Stimulated activated CD4-positive, alpha-beta T cell treated with anti-CD3 and anti-CD28 coated beads, Interleukin-4, amount 100 ng/mL, for 4 hours (primary cell): ENCODE measurements at regions not wholly inside any gene's neighbourhood (a gene's known extent, or its start where the extent isn't known, plus 50 kb on each side); places are given as distances from the start of the nearest gene placed in this dataset.

Source experiments
- DNase-seq, 2 experiments: peaks; one replicate each; pipeline ENCODE4 v3.0.0-alpha.2; 2020

DNA sequence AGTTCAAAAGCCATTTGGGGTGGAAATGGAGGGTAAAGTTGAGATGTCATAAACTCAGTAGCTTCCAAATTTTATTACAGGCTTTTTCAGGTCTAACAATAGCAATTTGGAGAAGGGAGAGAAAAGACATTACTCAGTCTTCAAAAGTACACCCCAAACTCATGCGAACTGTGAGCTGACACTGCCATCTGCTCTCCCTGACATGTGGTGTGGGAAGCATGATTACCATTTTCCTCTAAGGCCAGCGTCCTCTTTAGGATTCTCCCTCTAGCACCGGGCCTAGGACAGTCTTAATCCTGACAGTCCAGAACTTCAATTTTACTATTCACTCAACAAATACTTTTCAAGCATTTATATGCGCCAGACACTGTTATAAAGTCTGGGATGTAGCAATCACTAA is 536.0 kb upstream of the JARID2 start:
- DNase-seq = no peak

DNA sequence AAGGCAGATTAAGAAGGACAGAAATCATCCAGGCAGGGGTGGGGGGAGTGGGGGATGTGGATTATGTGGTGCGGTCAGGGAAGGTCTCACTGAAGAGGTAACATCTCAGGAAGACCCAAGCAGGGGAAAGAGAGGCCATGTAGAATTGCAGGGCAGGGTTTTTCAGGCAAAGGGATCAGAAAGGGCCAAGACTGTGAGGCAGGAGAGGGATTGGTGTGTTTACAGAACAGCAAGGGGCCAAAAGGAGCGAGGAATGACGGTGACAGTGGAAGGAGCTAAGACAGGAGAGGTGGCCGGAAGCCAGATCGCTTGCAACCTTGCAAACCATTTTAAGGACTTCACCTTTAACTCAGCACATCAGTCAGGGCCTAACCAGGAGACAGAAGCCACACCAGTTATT is 535.4 kb upstream of the JARID2 start:
- DNase-seq = no peak

DNA sequence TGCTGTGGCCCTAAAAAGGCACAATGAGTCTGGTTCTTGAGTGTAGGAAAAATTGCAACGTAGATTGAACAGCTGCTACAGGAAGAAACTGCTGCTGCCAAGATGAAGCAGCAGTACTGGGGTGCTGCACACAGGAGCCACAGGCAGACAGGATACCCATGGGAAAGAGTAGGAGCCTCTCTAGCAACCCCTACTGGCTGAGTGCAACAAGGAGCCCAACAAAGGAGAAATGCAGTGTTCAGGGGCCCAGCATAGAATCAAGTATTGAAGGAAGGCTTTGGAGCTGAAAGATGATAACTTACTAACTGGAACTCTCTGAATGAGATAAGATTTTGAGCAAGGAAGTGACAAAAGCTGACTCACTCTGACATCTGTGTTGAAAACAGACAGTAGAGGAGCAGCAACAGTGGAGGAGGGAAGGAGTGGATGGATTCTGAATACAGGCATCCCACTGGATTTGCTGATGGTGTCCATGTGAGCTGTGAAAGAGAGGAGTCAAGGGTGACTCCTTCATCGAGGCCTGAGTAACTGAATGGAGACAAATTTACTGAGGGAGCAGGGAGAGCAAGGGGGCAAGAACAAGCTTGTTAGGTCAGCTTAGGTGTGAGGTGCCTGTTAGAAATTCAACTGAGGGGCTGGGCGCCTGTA is 534.7 kb upstream of the JARID2 start:
- DNase-seq = peak in 1 of 2 experiments; percentile 47

DNA sequence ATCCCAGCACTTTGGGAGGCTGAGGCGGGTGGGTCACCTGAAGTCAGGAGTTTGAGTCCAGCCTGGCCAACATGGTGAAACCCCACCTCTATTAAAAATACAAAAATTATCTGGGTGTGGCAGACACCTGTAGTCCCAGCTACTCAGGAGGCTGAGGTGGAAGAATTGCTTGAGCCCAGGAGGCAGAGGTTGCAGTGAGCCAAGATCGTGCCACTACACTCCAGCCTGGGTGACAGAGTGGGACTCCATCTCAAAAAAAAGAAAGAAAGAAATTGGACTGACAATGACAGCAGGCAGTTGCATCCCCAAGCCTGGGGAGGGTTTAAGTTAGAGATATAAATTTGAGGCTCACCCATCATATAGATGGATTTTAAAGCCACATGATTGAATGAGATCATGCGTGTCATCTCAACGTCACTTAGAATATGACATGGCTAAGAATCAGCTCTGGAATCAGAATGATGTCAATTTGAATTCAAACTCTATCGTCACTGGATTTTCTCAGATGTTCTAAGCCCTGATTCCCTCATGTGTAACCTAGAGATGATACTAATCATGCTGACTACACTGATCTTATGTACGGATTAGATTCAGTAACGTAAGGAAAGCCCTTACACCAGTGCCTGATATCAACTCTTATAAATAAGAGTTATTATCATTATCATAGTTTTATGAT is 534.0 kb upstream of the JARID2 start:
- no peak for DNase-seq

DNA sequence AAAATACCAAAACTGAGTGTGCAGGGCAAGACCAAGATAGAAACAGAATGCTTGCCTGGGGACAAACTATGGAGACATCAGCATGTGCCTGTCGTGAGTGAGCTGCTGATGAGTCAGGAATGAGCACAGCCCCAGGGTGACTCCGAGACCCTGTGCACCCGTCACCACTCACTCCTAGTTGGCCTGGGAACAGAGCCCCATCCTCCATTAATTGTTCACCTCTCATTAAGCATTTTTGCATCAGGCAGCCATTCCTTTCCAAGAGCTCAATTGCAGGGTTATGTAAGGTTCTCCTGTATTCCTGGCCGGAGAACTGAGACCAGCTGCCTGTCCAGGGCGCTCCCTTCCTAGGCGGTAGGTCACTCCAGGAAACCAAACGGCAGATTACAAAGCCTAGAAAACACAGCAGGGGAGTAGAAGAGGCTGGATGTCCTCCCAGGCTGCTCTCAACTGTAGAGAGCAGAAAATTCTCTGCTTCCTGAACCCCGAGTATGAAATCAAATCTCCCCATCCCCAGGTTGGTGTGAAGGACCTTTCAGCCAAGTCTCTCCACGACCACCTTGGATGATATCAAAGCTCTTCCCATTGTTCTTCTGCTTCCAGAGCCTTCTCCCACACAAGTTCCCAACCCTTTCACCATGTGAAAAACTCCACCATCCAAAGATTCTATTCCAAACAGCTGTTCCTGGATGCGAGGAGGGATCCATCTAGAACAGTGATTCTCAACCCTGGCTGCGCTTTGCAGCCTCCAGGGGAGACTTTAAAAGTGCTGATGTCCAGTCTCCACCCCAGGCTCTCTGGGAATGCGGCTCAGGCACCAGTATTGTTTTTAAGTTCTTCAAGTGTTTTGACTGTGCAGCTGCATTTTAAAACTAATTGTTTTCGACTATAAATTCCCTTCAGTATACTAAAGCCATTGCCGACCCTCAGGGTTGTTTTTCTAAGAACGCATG is 532.6 kb upstream of the JARID2 start:
- no peak for DNase-seq

DNA sequence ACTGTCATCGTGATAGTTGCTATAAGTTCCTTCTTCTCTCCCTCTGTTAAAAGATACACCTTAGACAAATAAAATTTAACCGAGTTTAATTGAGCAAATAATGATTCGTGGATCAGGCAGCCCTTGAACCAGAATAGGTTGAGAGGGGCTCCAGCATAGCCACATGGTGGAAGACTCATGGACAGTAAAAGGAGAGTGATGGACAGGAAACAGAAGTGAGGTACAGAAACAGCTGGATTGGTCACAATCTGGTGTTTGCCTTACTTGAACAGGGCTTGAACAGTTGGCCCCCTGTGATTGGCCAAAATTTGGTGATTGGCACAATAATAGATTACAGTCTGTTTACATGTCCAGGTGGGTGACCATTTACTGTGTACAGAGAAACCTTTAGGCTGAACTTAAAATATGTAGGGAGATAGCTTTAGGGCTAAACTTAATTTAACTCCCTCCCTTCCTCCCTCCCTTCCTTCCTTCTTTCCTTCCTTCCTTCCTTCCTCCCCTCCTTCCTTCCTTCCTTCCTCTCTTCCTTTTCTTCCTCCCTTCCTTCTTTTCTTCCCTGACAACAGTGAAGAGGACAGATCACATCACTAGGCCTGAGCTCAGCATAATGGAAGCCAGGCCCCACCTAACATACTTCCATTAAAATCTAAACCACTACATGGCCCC is 531.8 kb upstream of the JARID2 start:
- no peak for DNase-seq

DNA sequence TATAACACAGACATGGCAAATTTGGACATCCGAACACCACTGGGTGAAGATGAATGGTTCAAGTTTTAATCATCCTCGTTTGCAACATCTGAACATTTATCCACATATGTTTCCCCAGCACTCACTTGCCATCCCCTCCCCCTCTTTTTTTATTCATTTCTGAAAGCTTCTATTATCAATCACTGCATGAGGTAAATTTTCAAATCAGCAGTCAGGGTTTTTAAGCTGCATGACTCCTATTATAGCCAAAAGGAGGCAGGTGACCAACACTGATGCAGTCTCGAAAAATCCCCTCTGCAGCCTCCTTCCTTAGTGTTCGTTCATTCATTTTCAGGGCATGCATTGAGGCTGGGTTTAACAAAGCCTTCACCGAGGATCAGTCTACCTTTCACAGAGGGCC is 530.8 kb upstream of the JARID2 start:
- DNase-seq = no peak

DNA sequence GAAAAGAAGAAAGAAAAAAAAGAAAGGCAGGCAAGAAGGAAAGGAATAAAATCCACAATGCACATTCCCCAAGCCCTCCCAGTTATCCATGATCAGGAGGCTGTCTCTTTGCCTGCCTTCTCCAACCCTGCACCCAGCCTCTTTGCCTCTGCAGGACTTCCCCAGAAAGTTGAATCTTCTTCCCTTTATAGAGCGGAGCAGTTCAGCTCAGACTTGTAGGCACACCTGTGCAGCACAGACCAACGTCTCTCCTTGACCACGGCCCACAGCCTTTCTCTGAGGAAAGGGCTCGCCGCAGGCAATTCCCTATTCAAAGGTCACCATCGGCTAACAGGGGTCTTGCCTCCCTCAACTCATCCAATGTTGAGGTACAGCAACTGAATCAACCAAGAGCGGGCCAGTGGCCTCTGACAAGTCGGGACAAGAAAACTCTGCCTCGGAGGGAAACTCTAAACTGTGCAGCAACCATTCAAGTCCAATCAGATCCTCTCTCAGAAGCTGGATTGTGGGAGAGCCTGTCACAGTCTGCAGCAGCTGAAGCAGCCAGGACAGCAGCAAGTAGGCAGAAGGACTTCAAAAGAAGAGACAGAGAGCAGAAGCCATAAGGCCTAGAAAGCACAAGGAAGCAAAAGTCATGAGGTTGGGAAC is 529.2 kb upstream of the JARID2 start:
- no peak for DNase-seq

DNA sequence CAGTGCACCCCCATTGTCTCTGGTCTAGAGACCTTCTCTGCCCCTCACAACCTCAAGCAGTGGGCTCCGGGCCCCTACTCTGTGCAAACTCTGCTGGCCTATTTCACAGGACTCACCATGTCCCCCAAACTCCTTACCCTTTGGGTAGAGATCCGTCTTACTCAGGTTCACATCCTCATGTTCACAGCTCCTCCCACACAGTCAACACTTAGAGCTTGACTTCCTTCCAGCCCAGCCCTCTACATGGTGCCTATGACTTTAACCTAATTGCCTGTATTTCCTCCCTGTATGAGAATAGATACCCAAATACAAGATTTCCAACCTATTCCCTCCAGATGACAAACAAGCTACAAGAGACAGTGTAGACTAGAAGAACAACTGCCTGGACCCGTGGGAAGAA is 528.6 kb upstream of the JARID2 start:
- DNase-seq = peak in 1 of 2 experiments; percentile 32

DNA sequence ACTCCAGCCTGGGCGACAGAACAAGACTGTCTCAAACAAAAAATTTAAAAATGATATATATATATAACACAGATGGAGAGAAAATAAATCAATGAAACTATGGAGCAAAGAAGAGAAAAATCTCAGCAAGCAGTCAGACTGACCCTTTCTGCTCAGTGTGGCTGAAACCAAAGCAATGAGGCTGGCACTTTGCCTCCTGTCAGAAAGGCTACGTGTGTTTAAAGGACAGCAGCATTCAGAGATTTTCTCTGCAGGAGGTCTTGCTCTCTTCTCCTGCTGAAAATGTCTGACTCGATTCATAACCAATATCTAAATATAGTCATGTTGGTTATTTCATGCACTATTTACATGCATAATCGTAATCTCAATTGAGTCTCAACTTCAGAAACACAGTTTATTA is 527.0 kb upstream of the JARID2 start:
- no peak for DNase-seq

DNA sequence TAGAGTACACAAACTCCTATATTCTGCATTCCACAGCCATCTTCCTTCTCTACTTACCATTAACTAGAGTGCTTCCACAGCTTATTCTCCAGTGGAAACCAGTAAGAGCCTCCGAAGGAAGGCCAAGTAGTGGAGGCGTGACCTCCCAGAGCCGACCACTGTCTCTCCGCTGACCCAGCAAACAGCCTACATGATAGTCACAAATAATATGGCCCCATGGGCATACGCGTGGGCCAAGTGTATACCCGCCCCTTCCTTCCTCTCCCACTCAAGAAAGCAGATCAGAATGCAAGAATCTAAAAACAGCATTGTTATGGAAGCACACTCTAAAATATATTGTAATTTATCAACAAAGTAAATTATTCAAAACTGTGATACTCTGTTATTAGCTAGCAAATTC is 526.6 kb upstream of the JARID2 start:
- DNase-seq = no peak

DNA sequence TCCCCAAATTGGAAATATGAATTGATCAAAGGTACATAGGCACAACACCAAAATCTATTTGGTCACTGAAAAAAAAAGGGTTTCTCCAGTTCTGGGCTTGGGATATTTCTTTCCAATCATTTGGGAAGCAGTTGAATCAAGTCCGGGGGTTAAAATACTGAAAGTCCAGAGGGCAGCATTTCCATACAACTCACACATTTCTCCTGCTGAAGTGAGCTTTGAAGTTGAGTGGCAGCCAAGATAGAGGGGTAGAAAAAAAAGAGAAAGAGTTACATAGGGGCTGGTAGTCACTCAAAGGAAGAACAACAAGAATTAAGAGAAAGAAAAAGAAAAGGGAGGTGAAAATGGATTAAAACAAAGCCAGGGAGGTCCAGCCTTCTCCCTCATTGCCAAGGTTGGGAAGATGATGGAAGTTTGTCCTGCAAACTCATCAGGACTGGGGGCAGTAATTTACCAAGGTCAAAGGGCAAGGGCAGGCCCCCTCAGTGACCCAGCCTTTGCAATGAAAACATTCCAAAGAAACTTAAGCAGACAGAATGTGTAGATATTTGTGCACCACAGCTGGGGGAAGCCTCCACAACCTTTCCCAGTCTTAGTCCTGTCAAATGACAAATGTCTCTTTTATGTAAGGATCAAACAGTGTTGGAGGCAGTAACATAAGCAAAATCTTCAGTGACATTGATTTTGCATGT is 525.3 kb upstream of the JARID2 start:
- no peak for DNase-seq

DNA sequence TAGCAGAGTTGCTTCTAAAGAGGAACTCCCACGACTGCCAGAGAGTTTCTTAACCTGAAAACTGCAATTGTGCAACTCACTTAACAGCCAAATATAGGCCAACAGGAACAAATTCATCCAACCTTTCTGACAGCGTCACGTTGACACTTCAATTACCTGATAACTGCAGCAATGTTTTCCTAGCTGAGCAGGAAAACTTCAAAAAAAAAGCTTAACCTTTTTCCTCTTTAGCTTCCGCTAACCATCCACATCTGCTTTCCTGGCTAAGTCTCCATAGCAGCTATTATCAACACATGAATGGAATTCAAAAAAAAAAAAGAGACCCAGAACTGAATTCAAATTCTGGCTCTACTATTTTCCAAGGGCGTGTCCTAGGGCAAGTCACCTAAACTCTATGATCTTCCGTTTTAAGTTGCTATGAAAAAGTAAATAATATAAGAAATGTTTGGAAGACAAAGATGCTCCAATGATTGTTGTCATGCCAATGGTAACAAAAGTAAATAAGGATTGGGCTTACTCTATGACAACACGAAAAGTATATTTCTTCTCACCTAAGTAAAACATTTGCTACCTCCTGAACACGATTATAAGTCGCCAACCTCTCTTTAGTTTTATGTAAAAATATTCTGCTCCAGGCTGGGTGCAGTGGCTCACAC is 524.6 kb upstream of the JARID2 start:
- DNase-seq = no peak

DNA sequence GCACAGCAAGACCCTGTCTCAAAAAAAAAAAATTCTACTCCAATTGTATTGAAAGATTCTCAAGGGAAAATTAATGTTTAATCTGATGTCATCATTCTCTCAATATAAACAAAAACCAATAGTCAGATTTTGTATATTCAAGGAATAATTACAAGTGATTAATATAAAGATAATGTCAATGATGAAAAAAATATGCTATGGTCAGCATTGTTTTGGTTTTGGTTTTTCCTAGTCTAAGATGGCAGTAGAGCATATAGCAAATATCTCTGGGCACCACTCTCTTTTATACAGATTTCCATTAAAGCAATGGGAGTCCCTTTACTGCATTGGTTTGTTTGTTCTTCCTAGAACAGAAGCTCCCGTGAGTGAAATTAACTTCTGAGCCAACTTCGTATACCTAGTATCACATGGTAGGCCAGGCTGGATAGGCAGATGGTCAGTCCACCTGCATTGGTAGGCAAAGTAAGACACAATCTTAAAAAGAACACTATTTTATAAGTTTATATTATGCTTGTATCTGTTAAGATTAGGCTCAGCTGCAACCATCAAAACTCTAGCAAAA is 523.8 kb upstream of the JARID2 start:
- DNase-seq = no peak

DNA sequence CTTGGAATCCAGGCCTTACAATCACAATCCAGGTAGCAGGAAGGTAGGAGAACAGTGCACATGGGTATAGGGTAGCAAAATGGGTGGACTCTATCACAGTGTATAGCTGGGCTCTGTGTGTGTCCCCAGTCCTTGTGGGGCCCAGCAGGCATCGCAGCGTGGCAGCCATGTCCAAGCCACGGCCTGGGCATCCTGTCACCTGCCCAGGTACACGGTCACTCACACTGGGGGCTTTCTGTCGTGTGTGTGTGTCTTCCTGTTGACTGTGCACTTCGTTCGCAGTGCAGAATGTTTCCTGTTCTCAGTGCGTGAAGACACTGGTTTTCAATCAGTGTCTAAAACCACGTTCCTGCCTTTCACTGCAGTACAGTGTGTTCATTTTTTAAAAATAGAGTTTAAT is 523.2 kb upstream of the JARID2 start:
- no peak for DNase-seq

DNA sequence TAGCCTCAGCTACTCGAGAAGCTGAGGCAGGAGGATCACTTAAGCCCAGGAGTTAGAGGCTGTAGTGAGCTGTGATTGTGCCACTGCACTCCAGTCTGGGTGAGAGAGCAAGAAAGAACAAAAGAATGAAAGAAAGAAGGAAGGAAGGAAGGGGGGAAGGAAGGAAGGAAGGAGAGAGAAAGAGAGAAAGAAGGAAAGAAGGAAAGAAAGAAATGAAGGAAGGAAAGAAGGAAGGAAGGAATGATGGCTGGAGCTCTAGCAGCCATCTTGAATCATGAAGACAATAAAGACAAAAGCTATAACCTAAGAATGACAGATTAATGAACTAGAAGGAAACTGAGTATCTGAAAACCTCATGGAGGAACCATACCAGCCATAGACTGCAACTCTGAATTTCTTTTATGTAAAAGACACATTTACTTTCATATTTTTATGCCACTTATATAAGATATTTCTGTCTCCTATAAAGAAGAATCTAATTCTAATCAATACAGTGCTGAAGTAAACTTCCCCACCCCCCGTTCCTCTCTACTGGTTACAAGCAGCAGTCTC is 522.3 kb upstream of the JARID2 start:
- no peak for DNase-seq

DNA sequence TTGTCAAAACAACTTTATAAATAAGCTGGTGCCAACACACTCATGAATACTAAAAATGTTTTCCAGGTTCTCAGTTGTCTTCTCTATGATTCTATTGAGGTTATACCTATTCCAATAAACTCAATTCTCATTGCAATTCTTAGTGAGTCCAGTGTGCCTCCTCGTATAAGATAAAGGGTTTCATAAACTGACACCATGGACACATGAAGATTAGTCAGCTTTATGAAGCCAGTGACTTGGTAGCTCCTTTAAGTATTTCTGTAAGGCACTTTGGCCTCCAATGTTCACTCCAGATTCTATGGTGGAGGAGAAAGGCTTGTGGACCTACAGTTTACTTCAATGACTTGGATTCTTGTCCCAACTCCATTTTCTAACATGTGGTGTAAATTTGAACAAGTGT is 521.3 kb upstream of the JARID2 start:
- no peak for DNase-seq

DNA sequence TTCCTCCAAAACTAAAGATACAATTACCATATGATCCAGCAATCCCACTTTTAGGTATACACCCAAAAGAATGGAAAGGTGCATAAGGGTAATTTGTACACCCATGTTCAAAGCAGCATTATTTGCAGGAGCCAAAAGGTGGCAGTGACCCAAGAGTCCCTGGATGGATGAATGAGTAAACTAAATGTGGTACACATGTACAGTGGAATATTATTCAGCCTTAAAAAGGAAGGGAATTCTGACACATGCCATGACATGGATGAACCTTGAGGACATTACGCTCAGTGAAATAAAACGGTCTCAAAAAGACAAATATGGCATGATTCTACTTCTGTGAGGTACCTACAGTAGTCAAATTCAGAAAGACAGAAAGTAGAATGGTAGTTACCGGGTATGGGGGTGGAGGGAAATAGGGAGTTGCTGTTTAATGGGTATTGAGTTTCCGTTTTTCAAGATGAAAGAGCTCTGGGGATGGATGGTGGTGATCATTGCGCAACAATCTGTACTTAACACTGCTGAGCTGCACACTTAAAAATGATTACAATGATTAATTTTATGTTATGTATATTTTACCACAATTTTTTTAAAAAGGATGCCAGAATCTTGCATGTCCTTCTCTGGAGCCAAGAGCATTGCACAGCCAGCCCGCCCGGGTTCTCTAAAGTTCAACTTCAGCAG is 518.9 kb upstream of the JARID2 start:
- no peak for DNase-seq

DNA sequence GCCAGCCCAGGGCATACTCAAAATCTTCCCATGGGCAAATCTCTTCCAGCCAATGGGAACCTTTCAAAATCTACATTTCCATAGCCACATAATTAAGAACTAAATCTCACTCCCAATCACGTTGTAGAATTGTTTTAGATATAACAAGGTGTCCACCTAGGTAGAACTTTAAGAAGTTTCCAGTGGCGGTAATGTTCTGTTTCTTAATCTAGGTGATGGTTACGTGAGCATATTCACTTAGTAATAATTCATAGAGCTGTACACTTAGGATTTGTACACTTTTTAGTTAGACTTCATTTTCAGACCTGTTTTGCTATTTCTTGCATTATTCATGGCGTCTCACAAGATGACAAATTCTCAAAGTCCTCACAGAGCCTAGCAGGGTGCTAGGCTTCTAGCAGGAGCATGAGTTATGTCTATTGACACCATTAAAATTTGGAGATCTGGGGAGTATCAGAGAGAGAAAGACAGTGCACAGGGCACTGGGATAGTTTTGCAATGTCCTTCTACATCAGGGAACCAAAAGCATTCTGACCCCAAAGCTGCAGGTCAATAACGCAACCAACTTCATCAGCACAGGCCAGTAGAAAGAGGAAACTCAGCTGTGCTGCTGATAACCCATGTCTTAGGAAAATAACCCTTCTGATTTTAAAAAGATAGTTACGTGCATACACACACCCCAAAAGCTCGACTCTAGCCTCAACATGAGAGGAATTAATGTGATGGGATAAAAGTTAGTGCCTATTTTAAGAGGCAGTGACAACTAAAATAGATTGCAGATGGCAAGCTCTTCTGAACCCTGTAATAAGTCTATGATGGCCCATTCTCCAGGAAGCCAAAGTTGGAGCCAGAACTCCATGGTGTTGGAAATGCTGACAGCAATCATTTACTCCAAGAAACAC is 518.1 kb upstream of the JARID2 start:
- DNase-seq = no peak
